Colonic mucosa (tissue), 4 donors: ENCODE measurements at regions not wholly inside any gene's neighbourhood (a gene's known extent, or its start where the extent isn't known, plus 50 kb on each side); places are given as distances from the start of the nearest gene placed in this dataset.

ENCODE experiments used
- DNase-seq: peaks from one replicate; pipeline ENCODE4 v3.0.0-alpha.2; 2020
- H3K27ac ChIP-seq: fragments of 200-600 bp; one replicate; pipeline ENCODE4 v1.8.0; 2021
- H3K27me3 ChIP-seq: fragments of 200-600 bp; one replicate; pipeline ENCODE4 v1.8.0; 2021
- H3K36me3 ChIP-seq: fragments of 200-600 bp; one replicate; pipeline ENCODE4 v1.8.0; 2021
- H3K4me1 ChIP-seq: fragments of 200-600 bp; one replicate; pipeline ENCODE4 v1.8.0; 2021; ENCODE audit warnings: mild to moderate bottlenecking
- H3K4me3 ChIP-seq: fragments of 200-600 bp; one replicate; pipeline ENCODE4 v1.8.0; 2021
- H3K9ac ChIP-seq, 2 donors: one replicate each; pipeline ENCODE4 v1.7.0; 2013; ENCODE audit warnings: control low read depth in 2 of 2, low read depth in 2 of 2, low read length in 2 of 2
- H3K9me3 ChIP-seq: fragments of 200-600 bp; one replicate; pipeline ENCODE4 v1.8.0; 2021
- CTCF ChIP-seq: fragments of 200-600 bp; IDR thresholded peaks from one replicate; pipeline ENCODE4 v1.8.0; 2022; ENCODE audit warnings: antibody characterized with exemption, mild to moderate bottlenecking
- intact Hi-C: fragments of 100-400 bp; cut with DNase I; formaldehyde crosslinking; loops from one replicate; pipeline ENCODE4 v1.14.1; 2022
- donor health status: healthy.
- donor health status: DM: no; HTN: no; CAD: no.
- donor health status: DM: no; HTN: no; CAD: no.

DNA sequence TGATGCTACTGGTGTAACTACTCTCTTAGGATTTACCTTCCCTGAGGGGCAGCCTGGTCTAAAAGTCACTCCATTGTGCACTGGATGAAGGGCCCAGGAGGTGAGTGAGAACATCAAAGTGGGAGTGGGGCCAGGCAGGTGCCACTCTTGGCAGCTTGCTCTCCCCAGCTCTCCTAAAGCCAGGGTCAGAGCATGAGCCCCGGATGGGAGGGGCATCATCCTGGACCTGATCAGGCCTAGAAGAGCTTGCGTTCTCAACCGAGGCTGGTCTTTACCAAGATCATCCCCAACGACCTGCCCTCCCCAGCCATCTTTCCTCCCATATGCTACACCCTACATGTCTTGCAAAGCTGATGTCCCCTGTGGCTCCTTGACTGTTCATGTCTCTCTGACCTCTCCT, 87.1 kb downstream of the AIPL1 start:
- H3K27me3 ChIP-seq, result no peaks in the 10 kb centered on the region
- TF ChIP-seq CTCF, result no peak
- no peaks in the 10 kb centered on the region for H3K4me1 ChIP-seq
- intact Hi-C loops, result no loop called here
- H3K27ac ChIP-seq, result no peak overlapping the region
- no peaks in the 10 kb centered on the region for H3K36me3 ChIP-seq
- H3K9me3 ChIP-seq, result no peaks in the 10 kb centered on the region
- DNase-seq, result no peak
- H3K4me3 ChIP-seq, result no peak overlapping the region
- H3K9ac ChIP-seq, result no peak overlapping the region

GRCh38 chr17:6346986-6347385, 87.9 kb downstream of the AIPL1 start:
- Histone ChIP-seq H3K9ac (no peak overlapping the region), H3K27me3 (no peaks in the 10 kb centered on the region), H3K9me3 (no peaks in the 10 kb centered on the region), H3K4me3 (no peak overlapping the region), H3K36me3 (no peaks in the 10 kb centered on the region), H3K27ac (no peak overlapping the region), H3K4me1 (no peaks in the 10 kb centered on the region)
- no peak for DNase-seq
- intact Hi-C loops, result no loop called here
- no peak for TF ChIP-seq CTCF

DNA sequence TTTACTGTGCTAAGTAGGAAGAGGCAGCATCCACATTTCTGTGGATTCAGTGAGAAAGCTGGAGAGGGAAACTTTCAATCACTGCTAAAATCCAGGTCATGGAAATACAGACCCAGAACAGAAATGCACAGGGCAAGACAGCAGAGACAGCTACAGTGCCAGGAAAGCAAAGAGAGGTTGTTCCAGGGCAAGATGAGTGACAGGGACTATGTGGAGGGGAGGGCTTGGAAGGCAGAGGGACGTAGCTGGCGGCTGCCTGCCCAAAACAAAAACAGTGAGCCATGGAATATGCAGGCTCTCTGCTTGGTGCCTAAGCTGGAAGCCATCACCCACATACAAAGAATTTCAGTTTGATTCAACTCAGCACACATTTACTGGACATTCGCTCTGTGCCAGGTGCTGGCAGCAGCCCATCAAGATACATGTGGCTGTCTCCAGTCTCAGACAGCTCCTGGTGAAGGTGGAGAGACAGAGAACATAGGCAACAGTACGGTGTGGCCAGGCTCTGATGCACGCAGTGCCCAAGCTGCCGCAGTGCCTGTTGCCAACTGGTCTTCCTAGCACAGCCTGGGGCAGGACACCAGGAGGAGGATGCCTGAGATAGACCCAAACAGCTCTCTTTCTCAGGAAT, 88.7 kb downstream of the AIPL1 start:
- no peak overlapping the region for H3K27ac ChIP-seq
- H3K4me3 ChIP-seq, result no peak overlapping the region
- no peaks in the 10 kb centered on the region for H3K9me3 ChIP-seq
- H3K4me1 ChIP-seq, result no peaks in the 10 kb centered on the region
- intact Hi-C loops, result no loop called here
- TF ChIP-seq CTCF, result no peak
- no peak for DNase-seq
- no peak overlapping the region for H3K9ac ChIP-seq
- H3K36me3 ChIP-seq, result no peaks in the 10 kb centered on the region
- no peaks in the 10 kb centered on the region for H3K27me3 ChIP-seq

GRCh38 chr17:6343736-6344135, 91.2 kb downstream of the AIPL1 start:
- H3K9me3 ChIP-seq, result no peaks in the 10 kb centered on the region
- H3K9ac ChIP-seq, result no peak overlapping the region
- no peaks in the 10 kb centered on the region for H3K4me1 ChIP-seq
- TF ChIP-seq CTCF, result no peak
- H3K27ac ChIP-seq, result no peak overlapping the region
- no peaks in the 10 kb centered on the region for H3K36me3 ChIP-seq
- intact Hi-C loops, result no loop called here
- DNase-seq, result no peak
- H3K4me3 ChIP-seq, result no peak overlapping the region
- H3K27me3 ChIP-seq, result no peaks in the 10 kb centered on the region

DNA sequence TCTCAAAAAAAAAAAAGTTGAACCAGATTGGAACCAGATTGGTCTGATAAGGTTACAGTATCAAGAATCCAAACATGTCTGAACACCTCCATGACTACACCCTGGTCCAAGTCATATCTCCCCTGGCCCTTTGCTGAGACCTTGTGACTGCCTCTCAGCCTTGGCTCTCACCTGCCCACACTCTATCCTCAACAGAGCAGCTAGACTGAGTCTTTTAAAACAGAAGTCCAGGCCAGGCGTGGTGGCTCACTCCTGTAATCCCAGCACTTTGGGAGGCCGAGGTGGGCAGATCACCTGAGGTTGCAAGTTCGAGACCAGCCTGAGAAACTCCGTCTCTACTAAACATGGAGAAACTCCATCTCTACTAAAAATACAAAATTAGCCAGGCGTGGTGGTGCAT, 91.7 kb downstream of the AIPL1 start:
- no peaks in the 10 kb centered on the region for H3K36me3 ChIP-seq
- no peak overlapping the region for H3K4me3 ChIP-seq
- DNase-seq, result no peak
- no peaks in the 10 kb centered on the region for H3K9me3 ChIP-seq
- no peaks in the 10 kb centered on the region for H3K27me3 ChIP-seq
- H3K27ac ChIP-seq, result no peak overlapping the region
- no peaks in the 10 kb centered on the region for H3K4me1 ChIP-seq
- TF ChIP-seq CTCF, result no peak
- no peak overlapping the region for H3K9ac ChIP-seq
- intact Hi-C loops, result no loop called here

GRCh38 chr17:6340708-6341107, 94.2 kb downstream of the AIPL1 start:
- intact Hi-C loops, result no loop called here
- Histone ChIP-seq H3K27ac (no peak overlapping the region), H3K4me3 (no peak overlapping the region), H3K27me3 (no peaks in the 10 kb centered on the region), H3K4me1 (no peaks in the 10 kb centered on the region), H3K36me3 (no peaks in the 10 kb centered on the region), H3K9me3 (no peaks in the 10 kb centered on the region), H3K9ac (no peak overlapping the region)
- TF ChIP-seq CTCF, result no peak
- DNase-seq, result no peak
